ENCODE measurements at regions not wholly inside any gene's neighbourhood (a gene's known extent, or its start where the extent isn't known, plus 50 kb on each side); places are given as distances from the start of the nearest gene placed in this dataset.

GRCh38 chr10:128222332-128222849, 96.2 kb upstream of the MKI67 start:
- no peak for DNase-seq

- DNase-seq: no peak
Observed at GRCh38 chr10:128230401-128230800, 104.2 kb upstream of the MKI67 start.

- DNase-seq: no peak
Observed at GRCh38 chr10:128233422-128233821, 107.2 kb upstream of the MKI67 start.

- DNase-seq: no peak
Observed at GRCh38 chr10:128237710-128238109, 111.5 kb upstream of the MKI67 start.

- DNase-seq: no peak
Observed at GRCh38 chr10:128241023-128241422, 114.8 kb upstream of the MKI67 start.

GRCh38 chr10:128242641-128243040, 116.4 kb upstream of the MKI67 start:
- DNase-seq: no peak

GRCh38 chr10:128245026-128245425, 118.8 kb upstream of the MKI67 start:
- no peak for DNase-seq

GRCh38 chr10:128247576-128247975, 121.4 kb upstream of the MKI67 start:
- DNase-seq: no peak

GRCh38 chr10:128254476-128254875, 128.3 kb upstream of the MKI67 start:
- no peak for DNase-seq

- DNase-seq: no peak
Observed at GRCh38 chr10:128257428-128257827, 131.2 kb upstream of the MKI67 start.

- no peak for DNase-seq
Observed at GRCh38 chr10:128258421-128258976, 132.3 kb upstream of the MKI67 start.

- DNase-seq: peak; percentile 57
Observed at GRCh38 chr10:128263891-128264688, 137.9 kb upstream of the MKI67 start.

- DNase-seq: no peak
Observed at GRCh38 chr10:128265596-128265995, 139.4 kb upstream of the MKI67 start.

GRCh38 chr10:128267581-128267980, 141.4 kb upstream of the MKI67 start:
- no peak for DNase-seq

- DNase-seq: peak; percentile 49
Observed at GRCh38 chr10:128268015-128268722, 141.9 kb upstream of the MKI67 start.

- DNase-seq: no peak
Observed at GRCh38 chr10:128274938-128275337, 148.7 kb upstream of the MKI67 start.

GRCh38 chr10:128275388-128276177, 149.4 kb upstream of the MKI67 start:
- DNase-seq: no peak

- no peak for DNase-seq
Observed at GRCh38 chr10:128277267-128277840, 151.1 kb upstream of the MKI67 start.

GRCh38 chr10:128278362-128278761, 152.1 kb upstream of the MKI67 start:
- no peak for DNase-seq

- DNase-seq: no peak
Observed at GRCh38 chr10:128280271-128280670, 154.0 kb upstream of the MKI67 start.

GRCh38 chr10:128281343-128281742, 155.1 kb upstream of the MKI67 start:
- DNase-seq: no peak

GRCh38 chr10:128281861-128282260, 155.6 kb upstream of the MKI67 start:
- no peak for DNase-seq
